ENCODE measurements at regions not wholly inside any gene's neighbourhood (a gene's known extent, or its start where the extent isn't known, plus 50 kb on each side); places are given as distances from the start of the nearest gene placed in this dataset.
"Not testable (repeated sequence)": the region's sequence is repeated elsewhere in the genome, so short reads cannot be mapped to it uniquely, and the experiment has no call there.

DNA sequence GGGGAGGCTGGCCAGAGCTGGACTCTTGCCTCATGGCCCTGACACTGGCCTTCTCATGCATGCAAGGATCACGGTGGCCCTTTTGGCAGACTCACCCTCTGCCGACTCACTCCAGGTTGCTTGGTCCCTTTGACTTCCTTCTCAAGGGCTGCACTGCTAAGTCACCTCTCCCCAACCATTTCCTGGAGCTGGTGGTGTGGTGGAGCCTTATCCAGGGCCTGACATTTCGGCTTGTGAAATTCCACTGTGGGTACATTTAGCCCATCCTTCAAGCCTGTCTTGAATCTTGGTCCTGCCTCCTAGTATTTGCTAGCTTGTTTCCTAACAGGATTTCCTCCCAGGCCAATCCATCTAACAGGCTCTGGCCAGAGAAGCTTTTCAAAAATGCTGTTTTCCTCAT, 52.6 kb upstream of the JUN start:
- no peak for DNase-seq (ENCODE audit: low spot score)

- no peak for DNase-seq (ENCODE audit: low spot score)
These were observed 54.0 kb upstream of the JUN start for GRCh38 chr1:58837886-58838285.

DNA sequence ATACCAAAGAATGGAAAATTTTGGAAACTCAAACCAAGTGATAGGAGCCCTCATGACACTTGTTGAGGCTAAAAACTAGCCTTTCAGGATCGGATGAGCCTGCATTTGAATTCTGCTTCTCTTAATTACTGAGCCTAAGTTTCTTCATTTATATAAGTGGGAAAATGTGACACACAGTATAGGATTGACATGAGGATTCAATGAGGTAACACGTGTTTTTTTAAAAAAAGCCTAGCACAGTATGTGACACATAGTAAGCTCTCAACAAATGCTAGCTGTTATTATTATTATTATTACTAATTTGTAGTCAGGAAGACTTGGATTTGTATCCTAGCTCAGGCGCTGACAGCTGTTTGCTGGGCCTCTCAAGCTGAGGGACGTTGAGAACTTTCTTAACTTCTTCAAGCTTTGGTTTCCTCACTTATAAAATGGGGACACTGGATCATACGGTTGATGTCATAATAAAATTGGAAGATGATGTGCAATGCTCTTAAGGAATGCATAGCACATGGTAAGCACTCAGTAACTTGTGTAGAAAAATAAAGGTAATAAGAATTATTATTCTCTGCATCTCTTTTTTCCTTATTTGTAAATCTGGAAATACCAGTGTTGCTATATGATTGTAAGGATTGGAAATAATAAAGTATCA, 55.4 kb upstream of the JUN start:
- DNase-seq (ENCODE audit: low spot score), result no peak

DNA sequence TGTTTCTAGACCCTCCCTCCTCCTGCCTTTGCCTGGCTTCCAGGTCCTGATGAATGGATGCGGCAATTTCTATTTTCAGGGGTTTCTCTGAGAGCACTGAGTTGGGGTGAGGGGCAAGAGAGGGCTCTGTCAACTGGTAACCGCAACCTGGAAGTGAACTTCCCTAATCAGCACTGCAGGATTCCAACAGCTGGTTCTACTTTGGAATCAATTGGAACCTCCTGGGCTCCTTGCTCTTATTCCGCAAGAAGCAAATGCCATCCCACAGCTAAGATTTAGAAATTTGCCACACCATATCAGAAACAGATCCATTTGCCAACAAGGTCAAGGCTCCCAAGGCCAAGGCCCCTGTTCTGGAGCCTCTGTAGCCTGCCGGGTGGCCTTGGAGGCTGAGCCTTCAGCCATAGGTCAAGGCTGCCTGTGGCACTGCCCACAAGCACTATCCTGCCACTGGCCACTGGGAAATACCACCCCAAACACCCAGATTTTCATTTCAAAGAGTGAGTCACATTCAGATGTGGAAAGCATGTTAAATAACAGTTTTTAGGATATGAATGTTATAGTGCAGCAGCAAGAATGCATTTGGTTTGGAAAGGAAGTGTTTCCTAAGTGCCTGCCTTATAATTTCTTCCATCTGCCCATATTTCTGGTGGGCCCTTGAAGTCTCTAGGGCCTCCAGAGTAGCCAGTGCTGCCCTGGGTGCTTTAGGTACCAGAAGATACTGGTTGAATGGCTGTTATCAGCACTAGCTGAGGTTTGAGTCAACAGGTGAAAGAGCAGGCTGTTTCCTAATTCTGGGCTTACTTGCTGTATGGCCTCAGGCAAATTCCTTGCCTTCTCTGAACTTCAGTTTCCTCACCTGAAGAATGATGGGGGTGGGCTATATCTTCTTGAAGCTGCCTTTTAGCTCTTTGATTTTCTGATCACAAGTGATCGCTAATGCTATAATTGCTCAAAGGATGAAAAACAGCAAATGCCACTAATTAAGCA, 56.3 kb upstream of the JUN start:
- no peak for DNase-seq (ENCODE audit: low spot score)

GRCh38 chr1:58841455-58841854, 57.6 kb upstream of the JUN start:
- peak; percentile 12 for DNase-seq (ENCODE audit: low spot score)

DNA sequence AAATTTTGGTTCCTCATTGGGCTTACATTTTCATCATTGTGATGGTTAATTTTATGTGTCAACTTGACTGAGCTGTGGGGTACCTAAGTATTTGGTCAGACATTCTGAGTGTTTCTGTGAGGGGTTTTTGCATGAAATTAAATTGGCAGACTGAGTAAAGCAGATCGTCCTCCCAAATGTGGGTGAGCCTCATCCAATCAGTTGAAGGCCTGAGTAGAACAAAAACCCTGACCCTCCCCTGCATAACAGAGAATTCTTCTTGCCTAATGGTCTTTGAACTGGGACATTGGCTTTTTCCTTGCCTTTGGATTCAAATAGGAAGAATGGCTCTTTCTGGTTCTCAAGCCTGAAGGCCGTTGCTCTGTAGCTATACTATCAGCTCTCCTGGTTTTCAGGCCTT, 59.1 kb upstream of the JUN start:
- no peak for DNase-seq (ENCODE audit: low spot score)

- DNase-seq (ENCODE audit: low spot score), result no peak
These were observed 60.3 kb upstream of the JUN start for GRCh38 chr1:58844176-58844575.

GRCh38 chr1:58845942-58846341, 62.1 kb upstream of the JUN start:
- DNase-seq (ENCODE audit: low spot score), result no peak

DNA sequence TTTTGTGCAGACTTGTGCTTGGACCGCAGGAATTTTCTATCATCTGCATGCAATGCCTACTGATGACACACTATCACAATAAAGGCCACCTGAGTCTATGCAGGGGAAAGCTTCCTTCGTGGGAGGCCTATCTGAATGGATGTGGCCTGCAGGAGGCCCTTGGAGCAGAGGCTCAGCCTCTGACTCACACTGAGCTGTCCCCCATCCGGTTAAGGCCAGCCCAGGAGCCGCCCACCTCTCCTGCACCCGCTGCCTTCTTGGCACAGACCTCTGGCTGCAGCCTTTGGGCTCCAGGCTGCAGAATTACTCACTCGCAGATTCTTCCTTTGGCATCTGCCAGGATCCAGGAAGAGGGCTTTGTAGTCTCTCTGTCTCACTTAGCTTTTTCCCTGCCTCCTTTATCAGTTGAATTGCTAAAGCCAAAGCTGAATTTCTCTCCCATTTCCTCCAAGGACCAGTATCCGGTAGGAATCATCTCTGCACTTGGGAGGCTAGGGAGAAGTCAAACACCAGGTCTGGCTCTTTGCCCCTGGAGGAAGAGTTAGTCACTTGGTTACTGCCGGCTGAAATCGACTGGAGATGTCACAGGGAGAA, 65.1 kb upstream of the JUN start:
- peak; percentile 60 for DNase-seq (ENCODE audit: low spot score)

DNA sequence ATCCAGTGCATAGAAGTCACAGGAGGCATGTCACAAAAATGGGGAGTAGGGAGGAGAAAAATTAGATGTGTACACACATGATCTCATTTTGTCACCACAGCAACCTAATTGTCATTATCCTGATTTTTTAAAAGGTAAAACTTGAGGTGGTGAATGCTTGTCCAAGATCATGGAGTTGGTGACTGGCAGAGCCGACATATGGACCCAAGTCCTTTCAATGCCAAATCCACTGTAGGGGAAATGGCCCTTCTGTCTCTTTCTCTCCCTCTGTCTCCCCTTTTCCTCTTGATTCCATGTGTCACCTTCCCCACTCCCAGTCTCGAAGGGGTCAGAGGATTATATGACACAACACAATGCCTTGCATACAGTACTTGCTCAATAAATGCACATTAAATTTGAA, 65.7 kb upstream of the JUN start:
- no peak for DNase-seq (ENCODE audit: low spot score)

DNA sequence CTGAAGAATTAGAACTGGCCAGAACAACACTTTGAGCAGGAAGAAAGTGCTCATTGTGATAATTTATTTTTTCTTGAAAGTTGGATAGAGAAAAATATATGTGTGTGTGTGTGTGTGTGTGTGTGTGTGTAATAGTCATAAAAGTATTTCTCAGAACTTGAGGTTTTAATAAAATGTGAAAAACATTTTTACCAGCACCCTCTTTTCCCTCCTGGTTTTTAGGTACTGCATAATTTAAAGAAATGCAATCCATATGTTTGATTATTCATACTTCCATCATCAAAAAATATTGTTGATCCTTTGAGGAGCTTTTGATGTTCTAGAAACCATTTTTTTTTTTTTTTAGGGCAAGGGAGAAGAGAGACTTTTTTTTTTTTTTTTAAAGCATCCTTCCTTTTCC, 66.8 kb upstream of the JUN start:
- DNase-seq (ENCODE audit: low spot score), result no peak

- DNase-seq (ENCODE audit: low spot score), result no peak
These were observed 69.1 kb upstream of the JUN start for GRCh38 chr1:58852731-58853485.

DNA sequence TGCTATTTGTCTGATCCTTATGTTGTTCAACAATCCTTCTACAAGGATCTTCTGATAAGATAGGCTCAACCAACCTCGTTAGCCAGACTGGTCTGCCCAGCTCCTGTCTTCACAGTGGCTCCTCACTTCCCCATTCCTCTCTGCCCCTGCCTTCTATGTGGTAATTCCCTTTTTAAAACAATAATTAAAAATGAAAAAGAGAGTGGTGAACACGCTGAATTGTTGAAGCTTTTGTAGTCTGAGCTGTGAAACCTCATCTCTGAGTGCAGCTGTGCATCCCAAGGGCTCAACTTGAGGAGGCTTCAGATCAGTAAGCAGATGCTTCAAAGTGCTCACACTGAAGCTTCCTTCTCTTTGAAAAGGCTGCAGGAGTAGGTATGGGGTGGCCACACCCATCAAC, 70.7 kb upstream of the JUN start:
- DNase-seq (ENCODE audit: low spot score), result no peak

DNA sequence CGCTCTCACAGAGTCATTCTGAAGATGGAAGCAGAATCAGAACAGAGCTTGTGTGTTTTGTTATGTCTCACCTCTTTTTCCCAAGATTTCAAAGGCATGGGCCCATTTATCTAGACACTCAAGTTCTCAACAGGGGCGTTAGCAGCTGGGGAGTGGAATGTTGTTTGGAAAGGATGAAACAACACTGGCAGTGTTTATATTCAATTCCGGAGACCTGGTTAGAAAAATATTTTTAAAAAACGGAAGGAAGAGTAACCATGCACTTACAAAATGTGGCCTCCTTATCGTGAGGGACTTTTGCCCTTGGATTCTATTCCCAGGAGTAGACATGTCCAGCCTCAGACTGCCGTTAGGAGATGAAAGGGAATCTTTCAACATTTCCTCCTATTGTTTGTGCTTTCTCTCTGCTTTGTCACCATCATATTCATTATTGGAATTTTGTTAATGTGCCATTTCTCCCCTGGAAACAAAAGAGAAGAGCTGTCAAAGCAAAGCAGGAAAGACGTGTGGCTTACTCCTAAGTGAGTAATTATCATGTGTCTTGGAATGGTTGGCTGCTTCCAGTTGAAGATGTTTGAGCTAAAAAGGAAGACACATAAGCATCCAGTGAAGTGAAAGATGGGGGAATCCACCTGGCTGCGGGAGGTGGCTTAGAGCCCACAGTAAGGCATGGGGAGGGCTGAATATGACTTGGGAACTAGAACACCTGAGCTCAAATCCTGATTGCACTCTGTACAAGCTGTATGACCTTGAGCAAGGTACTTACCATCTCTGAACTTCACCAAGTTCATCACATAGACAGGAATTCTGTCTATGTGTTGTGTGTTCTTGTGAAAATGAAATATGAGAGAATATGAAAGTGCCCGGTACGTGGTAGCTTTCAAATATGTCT, 71.7 kb upstream of the JUN start:
- no peak for DNase-seq (ENCODE audit: low spot score)

DNA sequence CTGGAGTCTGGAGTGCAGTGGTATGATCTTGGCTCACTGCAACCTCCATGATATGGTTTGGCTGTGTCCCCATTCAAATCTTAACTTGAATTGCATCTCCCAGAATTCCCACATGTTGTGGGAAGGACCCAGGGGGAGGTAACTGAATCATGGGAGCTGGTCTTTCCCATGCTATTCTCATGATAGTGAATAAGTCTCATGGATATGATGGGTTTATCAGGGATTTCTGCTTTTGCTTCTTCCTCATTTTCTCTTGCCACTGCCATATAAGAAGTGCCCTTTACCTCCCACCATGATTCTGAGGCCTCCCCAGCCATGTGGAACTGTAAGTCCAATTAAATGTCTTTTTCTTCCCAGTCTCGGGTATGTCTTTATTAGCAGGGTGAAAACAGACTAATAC, 72.4 kb upstream of the JUN start:
- DNase-seq (ENCODE audit: low spot score), result not testable (repeated sequence)

GRCh38 chr1:58857680-58858673, 74.1 kb upstream of the JUN start:
- DNase-seq (ENCODE audit: low spot score), result no peak

DNA sequence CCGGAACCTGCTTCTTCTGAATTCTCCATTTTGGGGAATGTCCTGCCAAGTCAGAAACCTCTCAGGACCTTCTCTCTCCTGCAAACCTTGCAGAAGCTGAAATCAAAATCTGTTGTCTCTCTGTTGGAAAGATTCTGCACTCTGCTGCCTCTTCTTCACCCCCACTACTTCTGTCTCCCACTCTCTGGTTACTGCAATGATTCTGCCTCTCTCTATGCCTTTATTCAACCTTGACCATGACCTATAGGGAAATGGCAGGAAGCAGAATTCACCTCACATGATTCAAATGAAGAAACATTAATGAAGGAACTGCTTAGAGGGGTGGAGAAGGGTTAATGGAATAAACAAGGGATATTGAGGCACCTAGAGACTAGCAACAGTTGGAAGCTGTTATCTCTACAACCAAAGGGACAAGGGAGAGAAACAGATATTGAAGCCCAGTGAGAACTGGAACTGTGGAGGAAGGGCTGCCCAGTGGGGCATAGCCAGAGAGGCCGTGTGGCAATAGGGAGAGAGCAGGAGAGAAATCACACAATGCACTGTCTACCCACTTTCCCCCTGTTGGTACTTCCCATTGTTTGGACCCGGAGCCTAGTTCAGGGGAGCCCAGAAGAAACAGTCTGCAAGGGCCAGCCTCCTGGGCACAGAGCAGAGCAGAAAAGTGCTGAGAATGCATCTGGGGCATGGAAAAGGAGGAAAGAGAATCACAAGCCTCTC, 76.1 kb upstream of the JUN start:
- DNase-seq (ENCODE audit: low spot score), result no peak

GRCh38 chr1:58861076-58861475, 77.2 kb upstream of the JUN start:
- no peak for DNase-seq (ENCODE audit: low spot score)

GRCh38 chr1:58861506-58861905, 77.7 kb upstream of the JUN start:
- no peak for DNase-seq (ENCODE audit: low spot score)

All from HT-29 (cell line).